ENCODE measurements at regions not wholly inside any gene's neighbourhood (a gene's known extent, or its start where the extent isn't known, plus 50 kb on each side); places are given as distances from the start of the nearest gene placed in this dataset.

DNA sequence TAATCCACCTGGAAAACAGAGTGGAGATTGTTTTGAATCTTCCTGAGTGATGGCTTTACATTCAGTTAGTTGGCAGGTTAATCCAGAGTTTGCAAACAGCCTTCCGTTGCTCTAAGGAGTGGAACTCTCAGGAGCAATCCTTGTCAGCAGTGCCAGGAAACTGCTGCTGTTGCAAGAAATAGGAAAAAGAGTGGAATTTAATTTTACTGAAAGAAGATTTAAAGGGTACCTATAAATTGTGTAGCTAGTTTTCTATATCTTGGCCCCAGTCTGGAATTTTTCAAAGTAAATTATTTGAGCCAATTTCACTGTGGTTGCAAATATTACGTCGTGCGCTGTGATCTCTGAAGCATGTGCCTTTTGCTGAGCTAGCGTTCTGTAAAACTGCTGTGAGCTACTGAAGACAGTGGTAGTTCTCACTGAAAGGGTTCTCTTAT lies 55.5 kb upstream of the SLC5A12 start:
- peak; percentile 4 to 26 (median 15) for DNase-seq (ENCODE audit: low read depth in 4 of 4, low spot score in 3 of 4)

GRCh38 chr11:26778000-26778757 lies 56.3 kb upstream of the SLC5A12 start:
- no peak for DNase-seq (ENCODE audit: low read depth in 4 of 4, low spot score in 3 of 4)

GRCh38 chr11:26779074-26779865 lies 57.4 kb upstream of the SLC5A12 start:
- DNase-seq (ENCODE audit: low read depth in 4 of 4, low spot score in 3 of 4) = no peak

GRCh38 chr11:26780376-26781085 lies 58.7 kb upstream of the SLC5A12 start:
- DNase-seq (ENCODE audit: low read depth in 4 of 4, low spot score in 3 of 4) = no peak

DNA sequence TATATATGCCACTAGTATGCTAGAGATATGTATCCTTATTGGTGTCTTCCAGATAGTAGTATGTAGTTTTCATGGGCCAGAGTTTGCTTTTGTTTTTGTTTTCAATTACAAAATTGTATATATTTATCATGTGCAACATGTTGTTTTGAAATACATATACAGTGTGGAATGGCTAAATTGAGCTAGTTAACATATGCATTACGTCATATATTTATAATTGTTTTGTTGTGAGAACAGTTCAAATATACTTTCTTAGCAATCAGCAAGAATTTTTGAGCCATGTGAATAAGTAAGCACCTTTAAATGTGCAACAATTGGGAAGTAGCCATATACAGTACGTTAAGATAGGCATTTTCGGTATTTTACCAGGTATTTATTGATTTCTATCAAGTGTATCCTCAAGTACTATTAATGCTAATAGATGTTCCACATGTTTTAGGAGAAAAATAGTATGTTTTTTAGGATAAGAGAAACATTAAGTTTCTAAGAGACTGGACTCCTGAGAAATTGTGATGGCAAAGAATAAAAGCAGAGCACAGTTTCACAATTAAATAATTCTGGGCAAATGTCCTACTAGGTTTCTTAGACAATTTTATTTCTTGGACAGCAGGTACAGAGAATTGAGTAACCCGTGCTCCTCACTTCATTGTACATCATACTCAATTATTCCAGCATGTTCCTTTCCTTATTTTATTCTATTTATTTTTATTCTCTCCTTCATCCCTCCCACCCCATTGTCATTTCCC lies 60.5 kb upstream of the SLC5A12 start:
- DNase-seq (ENCODE audit: low read depth in 4 of 4, low spot score in 3 of 4) = no peak

DNA sequence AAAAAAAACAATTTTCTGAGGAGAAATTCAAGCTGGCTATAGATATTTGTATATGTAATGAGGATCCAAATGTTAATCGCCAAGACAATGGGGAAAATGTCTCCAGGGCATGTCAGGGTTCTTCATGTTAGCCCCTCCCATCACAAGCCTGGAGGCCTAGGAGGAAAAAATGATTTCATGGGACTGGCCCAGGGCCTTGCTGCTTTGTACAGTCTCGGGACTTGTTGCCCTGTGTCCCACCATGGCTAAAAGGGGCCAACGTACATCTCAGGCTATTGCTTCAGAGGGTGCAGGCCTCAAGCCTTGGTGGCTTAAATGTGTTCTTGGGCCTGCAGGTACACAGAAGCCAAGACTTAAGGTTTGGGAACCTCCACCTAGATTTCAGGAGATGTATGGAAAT lies 62.1 kb upstream of the SLC5A12 start:
- DNase-seq (ENCODE audit: low read depth in 4 of 4, low spot score in 3 of 4) = no peak

DNA sequence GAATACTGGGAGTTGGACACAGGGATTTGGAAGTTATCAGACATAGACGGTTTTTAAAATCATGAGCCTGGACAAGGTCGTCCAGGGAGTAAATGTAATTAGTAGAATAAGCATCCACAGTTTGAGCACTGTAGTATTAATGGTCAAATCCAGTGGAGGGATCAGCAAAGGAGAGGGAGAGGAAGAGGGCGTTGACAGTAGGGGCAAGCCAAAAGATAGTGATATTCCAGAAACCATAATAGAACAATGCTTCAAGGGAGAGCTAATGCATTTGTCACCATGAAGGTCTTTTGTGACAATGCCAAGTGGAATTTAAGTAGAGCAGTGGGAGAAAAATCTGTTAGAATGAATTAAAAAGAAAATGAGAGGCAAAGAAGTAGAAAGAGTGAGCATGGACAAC lies 68.9 kb upstream of the SLC5A12 start:
- DNase-seq (ENCODE audit: low read depth in 4 of 4, low spot score in 3 of 4) = no peak

DNA sequence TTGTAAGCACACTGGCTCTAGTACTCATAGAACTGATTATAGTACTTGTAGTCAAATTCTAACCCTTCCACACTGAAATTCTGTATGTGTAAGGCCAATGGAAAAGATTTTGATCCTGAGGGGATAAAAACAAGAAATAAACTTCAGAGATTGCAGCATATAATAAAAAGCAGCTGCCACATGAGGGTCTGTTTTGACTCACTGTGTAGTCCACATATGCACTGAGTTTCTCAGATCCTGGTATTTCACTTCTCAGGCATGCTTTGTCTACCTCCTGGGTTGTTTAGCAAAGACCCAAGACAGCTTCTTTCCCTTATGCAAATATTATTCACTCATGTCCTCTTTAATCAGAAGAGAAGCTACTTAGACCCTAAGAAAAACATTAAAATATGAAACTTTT lies 71.1 kb upstream of the SLC5A12 start:
- DNase-seq (ENCODE audit: low read depth in 4 of 4, low spot score in 3 of 4) = no peak

- no peak for DNase-seq (ENCODE audit: low read depth in 4 of 4, low spot score in 3 of 4)
Observed at GRCh38 chr11:26793487-26793886, 71.6 kb upstream of the SLC5A12 start.

DNA sequence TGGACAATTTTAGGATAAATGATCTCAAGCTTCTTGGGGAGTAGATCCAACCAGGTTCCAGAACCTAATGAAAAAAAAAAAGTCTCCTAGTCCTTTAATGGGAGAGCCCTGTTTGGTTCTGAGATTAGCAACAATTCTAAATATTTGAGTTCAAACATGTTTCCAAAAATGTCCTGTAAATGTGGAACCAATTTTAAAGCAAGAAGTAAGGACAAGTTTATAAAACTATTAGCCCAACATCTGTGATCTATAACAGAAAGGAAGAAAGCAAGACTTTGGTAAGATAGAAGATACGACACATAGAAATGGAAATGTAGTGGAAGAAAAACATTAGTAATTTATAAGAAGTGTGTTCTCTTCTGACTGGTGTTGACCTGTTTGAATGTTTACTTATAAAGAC lies 79.7 kb upstream of the SLC5A12 start:
- DNase-seq (ENCODE audit: low read depth in 4 of 4, low spot score in 3 of 4) = no peak

GRCh38 chr11:26805001-26805400 lies 83.1 kb upstream of the SLC5A12 start:
- DNase-seq (ENCODE audit: low read depth in 4 of 4, low spot score in 3 of 4) = no peak

- no peak for DNase-seq (ENCODE audit: low read depth in 4 of 4, low spot score in 3 of 4)
Observed at GRCh38 chr11:26806219-26806618, 84.4 kb upstream of the SLC5A12 start.

DNA sequence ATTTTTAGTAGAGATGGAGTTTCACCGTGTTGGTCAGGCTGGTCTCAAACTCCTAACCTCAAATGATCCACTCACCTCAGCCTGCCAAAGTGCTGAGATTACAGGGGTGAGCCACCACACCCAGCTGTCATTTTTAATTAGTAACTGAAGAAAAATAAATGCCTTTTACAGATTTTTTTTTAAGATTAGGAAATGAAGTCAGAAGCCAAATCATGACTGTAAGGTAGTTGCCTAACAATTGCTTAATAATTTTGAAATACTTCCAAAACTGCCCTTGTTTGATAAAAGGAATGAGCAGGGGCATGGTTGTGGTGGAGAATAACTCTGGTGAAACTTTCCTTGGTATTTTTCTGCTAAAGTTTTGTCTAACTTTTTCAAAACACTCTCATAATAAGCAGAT lies 98.9 kb upstream of the SLC5A12 start:
- no peak for DNase-seq (ENCODE audit: low read depth in 4 of 4, low spot score in 3 of 4)

GRCh38 chr11:26823963-26824362 lies 102.1 kb upstream of the SLC5A12 start:
- no peak for DNase-seq (ENCODE audit: low read depth in 4 of 4, low spot score in 3 of 4)

- no peak for DNase-seq (ENCODE audit: low read depth in 4 of 4, low spot score in 3 of 4)
Observed at GRCh38 chr11:26827567-26828081, 105.8 kb upstream of the SLC5A12 start.

GRCh38 chr11:26828288-26828687 lies 106.4 kb upstream of the SLC5A12 start:
- DNase-seq (ENCODE audit: low read depth in 4 of 4, low spot score in 3 of 4) = no peak

DNA sequence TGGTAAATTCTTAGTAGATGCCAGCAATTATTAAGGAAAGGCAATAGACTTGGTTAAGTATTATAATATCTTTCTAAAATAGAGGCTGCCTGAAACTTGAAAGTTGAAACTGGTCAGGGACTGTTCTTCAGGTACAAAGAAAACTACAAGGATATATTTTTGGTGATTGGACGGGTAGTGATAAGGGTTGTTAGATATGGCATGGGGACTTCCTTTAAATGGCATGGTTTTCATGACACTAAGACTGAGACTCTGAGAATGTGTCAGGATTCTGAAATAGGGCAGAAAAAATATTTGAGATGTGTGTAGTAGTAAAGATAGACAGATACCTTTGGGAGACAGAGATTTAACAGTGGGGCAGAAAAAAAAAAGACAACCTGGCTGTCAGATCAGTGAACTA lies 108.4 kb upstream of the SLC5A12 start:
- no peak for DNase-seq (ENCODE audit: low read depth in 4 of 4, low spot score in 3 of 4)

DNA sequence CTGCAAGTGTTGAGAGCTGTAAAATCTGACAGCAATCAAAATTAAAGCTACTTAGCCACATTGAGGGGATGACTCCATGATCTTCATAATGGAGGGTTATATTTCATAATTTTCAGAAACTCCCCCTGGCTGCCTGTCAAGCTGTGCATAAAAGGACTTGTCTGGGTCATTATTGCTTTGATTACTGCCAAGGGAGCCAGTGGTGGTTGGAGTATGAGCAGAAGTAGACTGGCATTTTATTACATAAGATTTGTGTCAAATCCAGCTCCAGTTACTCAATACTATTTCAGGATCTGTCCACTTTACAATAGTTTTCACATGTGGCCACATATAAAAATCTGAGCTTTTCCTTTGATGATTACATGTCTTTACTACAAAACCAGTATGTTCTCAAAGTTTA lies 108.9 kb upstream of the SLC5A12 start:
- DNase-seq (ENCODE audit: low read depth in 4 of 4, low spot score in 3 of 4) = no peak

- no peak for DNase-seq (ENCODE audit: low read depth in 4 of 4, low spot score in 3 of 4)
Observed at GRCh38 chr11:26834601-26835000, 112.7 kb upstream of the SLC5A12 start.

GRCh38 chr11:26835611-26836010 lies 113.8 kb upstream of the SLC5A12 start:
- DNase-seq (ENCODE audit: low read depth in 4 of 4, low spot score in 3 of 4) = no peak

GRCh38 chr11:26837154-26837553 lies 115.3 kb upstream of the SLC5A12 start:
- no peak for DNase-seq (ENCODE audit: low read depth in 4 of 4, low spot score in 3 of 4)

Data from right renal pelvis (tissue), 4 donors.